ENCODE measurements at regions not wholly inside any gene's neighbourhood (a gene's known extent, or its start where the extent isn't known, plus 50 kb on each side); places are given as distances from the start of the nearest gene placed in this dataset.
A peak's percentile ranks its signal among the peaks of the same experiment; 100 is the strongest.

DNA sequence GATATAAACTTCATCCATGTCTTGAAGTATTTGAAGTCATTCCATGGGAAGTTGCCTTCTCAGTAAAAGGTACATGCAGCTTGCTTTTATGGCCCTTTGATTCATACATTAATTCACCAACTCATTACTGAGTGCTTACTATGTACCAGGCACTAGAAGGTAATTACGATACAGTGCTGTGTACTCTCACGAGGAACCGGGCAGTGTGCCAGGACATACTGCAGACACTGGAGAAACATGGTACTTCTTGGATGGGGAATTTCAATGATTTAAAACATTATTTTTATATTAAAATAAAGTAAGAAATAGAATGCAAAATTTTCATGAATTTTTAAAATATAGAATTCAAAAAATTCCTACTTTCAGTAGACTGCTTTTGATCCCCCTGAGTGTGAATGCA is 71.4 kb upstream of the WDR41 start:
- H3K4me1 Mint-ChIP-seq (ENCODE audit: low read depth) = no peaks in the 10 kb centered on the region
- POLR2A ChIA-PET = no interaction called here
- Histone ChIP-seq H3K9me3 (ENCODE audit: control insufficient read depth in 1 of 2, insufficient read depth in 1 of 2, low read length in 2 of 2) (no peaks in the 10 kb centered on the region), H3K36me3 (ENCODE audit: insufficient read depth, low read length) (no peaks in the 10 kb centered on the region), H3K4me1 (ENCODE audit: insufficient read depth, low read length) (no peaks in the 10 kb centered on the region), H3K27me3 (ENCODE audit: control insufficient read depth in 1 of 2, insufficient read depth in 2 of 2, low read length in 2 of 2) (peaks cover 3 to 4% of the 10 kb centered on the region in 2 experiments), H3K4me3 (ENCODE audit: low read length) (no peak overlapping the region), H3K27ac (ENCODE audit: low read depth in 1 of 2, low read length in 2 of 2) (no peak overlapping the region)
- peaks cover 6% of the 10 kb centered on the region for H3K27me3 Mint-ChIP-seq
- DNase-seq (no peak), ATAC-seq (ENCODE audit: poor library complexity) (no peak)
- no peaks in the 10 kb centered on the region for H3K9me3 Mint-ChIP-seq
- CTCF ChIA-PET = no interaction called here
- H3K36me3 Mint-ChIP-seq (ENCODE audit: low read depth) = no peaks in the 10 kb centered on the region
- intact Hi-C loops (cut with DNase I, micrococcal nuclease) = loop anchor here (5.0 to 10.0 kb wide), 2 partner anchors 701 to 704 kb away; no protein-coding TSS in a partner anchor
- TF ChIP-seq, protein P1, sequence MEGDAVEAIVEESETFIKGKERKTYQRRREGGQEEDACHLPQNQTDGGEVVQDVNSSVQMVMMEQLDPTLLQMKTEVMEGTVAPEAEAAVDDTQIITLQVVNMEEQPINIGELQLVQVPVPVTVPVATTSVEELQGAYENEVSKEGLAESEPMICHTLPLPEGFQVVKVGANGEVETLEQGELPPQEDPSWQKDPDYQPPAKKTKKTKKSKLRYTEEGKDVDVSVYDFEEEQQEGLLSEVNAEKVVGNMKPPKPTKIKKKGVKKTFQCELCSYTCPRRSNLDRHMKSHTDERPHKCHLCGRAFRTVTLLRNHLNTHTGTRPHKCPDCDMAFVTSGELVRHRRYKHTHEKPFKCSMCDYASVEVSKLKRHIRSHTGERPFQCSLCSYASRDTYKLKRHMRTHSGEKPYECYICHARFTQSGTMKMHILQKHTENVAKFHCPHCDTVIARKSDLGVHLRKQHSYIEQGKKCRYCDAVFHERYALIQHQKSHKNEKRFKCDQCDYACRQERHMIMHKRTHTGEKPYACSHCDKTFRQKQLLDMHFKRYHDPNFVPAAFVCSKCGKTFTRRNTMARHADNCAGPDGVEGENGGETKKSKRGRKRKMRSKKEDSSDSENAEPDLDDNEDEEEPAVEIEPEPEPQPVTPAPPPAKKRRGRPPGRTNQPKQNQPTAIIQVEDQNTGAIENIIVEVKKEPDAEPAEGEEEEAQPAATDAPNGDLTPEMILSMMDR (IDR thresholded peaks at IDR 0.05) = no peak
- no peak overlapping the region for H3K27ac Mint-ChIP-seq
- no peak overlapping the region for H3K4me3 Mint-ChIP-seq

- H3K27me3 Mint-ChIP-seq = no peaks in the 10 kb centered on the region
- no peak overlapping the region for H3K4me3 Mint-ChIP-seq
- no peak for ATAC-seq (ENCODE audit: poor library complexity)
- no peaks in the 10 kb centered on the region for H3K9me3 Mint-ChIP-seq
- ChIA-PET POLR2A (no interaction called here), CTCF (no interaction called here)
- H3K4me1 ChIP-seq (ENCODE audit: insufficient read depth, low read length) = no peaks in the 10 kb centered on the region
- H3K27ac ChIP-seq (ENCODE audit: low read depth in 1 of 2, low read length in 2 of 2) = no peak overlapping the region
- intact Hi-C loops (cut with DNase I, micrococcal nuclease) = loop anchor here (5.0 to 10.0 kb wide), 2 partner anchors 703 to 705 kb away; no protein-coding TSS in a partner anchor
- no peaks in the 10 kb centered on the region for H3K4me1 Mint-ChIP-seq (ENCODE audit: low read depth)
- TF ChIP-seq, protein P1 (IDR thresholded peaks at IDR 0.05) = no peak
- no peak for DNase-seq
- no peak overlapping the region for H3K4me3 ChIP-seq (ENCODE audit: low read length)
- no peaks in the 10 kb centered on the region for H3K36me3 Mint-ChIP-seq (ENCODE audit: low read depth)
- peaks cover 3 to 4% of the 10 kb centered on the region in 2 experiments for H3K27me3 ChIP-seq (ENCODE audit: control insufficient read depth in 1 of 2, insufficient read depth in 2 of 2, low read length in 2 of 2)
- H3K36me3 ChIP-seq (ENCODE audit: insufficient read depth, low read length) = no peaks in the 10 kb centered on the region
- no peak overlapping the region for H3K27ac Mint-ChIP-seq
- no peaks in the 10 kb centered on the region for H3K9me3 ChIP-seq (ENCODE audit: control insufficient read depth in 1 of 2, insufficient read depth in 1 of 2, low read length in 2 of 2)
Measured at GRCh38 chr5:77561965-77562364, 69.8 kb upstream of the WDR41 start.

- no peaks in the 10 kb centered on the region for H3K36me3 Mint-ChIP-seq (ENCODE audit: low read depth)
- H3K27me3 Mint-ChIP-seq = no peaks in the 10 kb centered on the region
- H3K4me3 Mint-ChIP-seq = no peak overlapping the region
- DNase-seq (peak in 3 of 14 experiments; percentile 21 to 35 (median 31)), ATAC-seq (ENCODE audit: poor library complexity) (no peak)
- H3K27ac ChIP-seq (ENCODE audit: low read depth in 1 of 2, low read length in 2 of 2) = no peak overlapping the region
- CTCF ChIA-PET = no interaction called here
- H3K4me3 ChIP-seq (ENCODE audit: low read length) = no peak overlapping the region
- H3K4me1 Mint-ChIP-seq (ENCODE audit: low read depth) = no peaks in the 10 kb centered on the region
- POLR2A ChIA-PET = no interaction called here
- H3K4me1 ChIP-seq (ENCODE audit: insufficient read depth, low read length) = no peaks in the 10 kb centered on the region
- H3K9me3 ChIP-seq (ENCODE audit: control insufficient read depth in 1 of 2, insufficient read depth in 1 of 2, low read length in 2 of 2) = no peaks in the 10 kb centered on the region
- peaks cover 3 to 4% of the 10 kb centered on the region in 2 experiments for H3K27me3 ChIP-seq (ENCODE audit: control insufficient read depth in 1 of 2, insufficient read depth in 2 of 2, low read length in 2 of 2)
- H3K9me3 Mint-ChIP-seq = no peaks in the 10 kb centered on the region
- H3K36me3 ChIP-seq (ENCODE audit: insufficient read depth, low read length) = no peaks in the 10 kb centered on the region
- intact Hi-C loops (cut with DNase I, micrococcal nuclease) = loop anchor here (5.0 to 10.0 kb wide), 2 partner anchors 704 to 707 kb away; no protein-coding TSS in a partner anchor
- H3K27ac Mint-ChIP-seq = no peak overlapping the region
- TF ChIP-seq, protein P1 (IDR thresholded peaks at IDR 0.05) = peak; percentile 27
Measured at GRCh38 chr5:77560677-77561263, 68.7 kb upstream of the WDR41 start.
